ENCODE measurements at regions not wholly inside any gene's neighbourhood (a gene's known extent, or its start where the extent isn't known, plus 50 kb on each side); places are given as distances from the start of the nearest gene placed in this dataset.
"Not testable (repeated sequence)": the region's sequence is repeated elsewhere in the genome, so short reads cannot be mapped to it uniquely, and the experiment has no call there.

DNA sequence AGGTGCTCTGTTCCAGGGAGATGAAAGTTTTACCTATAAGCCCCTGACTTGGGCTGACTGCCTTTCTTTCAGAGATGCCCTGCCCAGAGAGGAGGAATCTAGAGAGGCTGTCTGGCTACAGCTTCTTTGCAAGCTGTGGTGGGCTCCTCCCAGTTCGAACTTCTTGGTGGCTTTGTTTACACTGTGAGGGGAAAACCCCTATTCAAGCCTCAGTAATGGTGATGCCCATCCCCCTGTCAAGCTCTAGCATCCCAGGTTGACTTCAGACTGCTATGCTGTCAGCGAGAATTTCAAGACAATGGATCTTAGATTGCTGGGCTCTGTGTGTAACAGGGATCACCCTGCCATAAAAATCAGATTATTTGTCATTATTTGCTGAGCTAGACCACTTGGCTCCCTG, 377.6 kb downstream of the FLRT2 start:
- DNase-seq (ENCODE audit: low read depth), result no peak

DNA sequence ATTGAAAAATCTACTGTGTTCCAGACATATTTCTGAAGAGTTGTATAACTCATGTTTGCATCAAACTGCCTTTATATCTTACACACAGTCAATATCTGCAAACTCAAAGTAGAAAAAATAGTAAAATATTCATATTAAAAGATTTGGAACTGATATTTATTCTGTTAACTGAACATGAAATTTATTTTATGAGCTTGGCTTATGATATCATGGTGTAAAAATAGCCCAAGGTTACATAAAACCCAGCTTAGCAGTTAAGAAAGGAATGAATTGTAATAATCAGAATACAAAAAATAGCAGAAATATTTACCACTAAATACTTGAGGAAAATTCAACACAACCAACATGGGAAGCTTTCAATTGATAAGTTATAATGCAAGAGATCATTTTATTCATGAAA, 367.9 kb downstream of the FLRT2 start:
- no peak for DNase-seq (ENCODE audit: low read depth)

DNA sequence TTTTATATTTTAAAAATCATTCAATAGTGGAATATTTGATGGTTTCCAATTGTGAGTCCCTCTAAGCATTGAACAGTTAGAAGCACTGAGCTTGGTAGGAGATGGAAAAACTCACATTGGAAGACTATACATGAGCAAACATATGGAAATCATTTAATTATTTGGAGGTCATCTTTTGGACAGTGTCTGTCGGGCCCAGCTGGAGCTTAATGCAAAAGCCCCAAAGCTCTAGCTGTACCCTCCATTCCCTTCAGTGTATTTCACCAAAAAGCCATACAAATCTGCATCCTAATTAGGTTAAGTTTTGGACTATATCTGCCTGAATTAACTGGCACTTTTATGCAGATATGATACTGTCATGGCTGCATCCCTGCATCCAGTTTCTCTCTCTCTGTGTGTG, 365.7 kb downstream of the FLRT2 start:
- peak; percentile 61 for DNase-seq (ENCODE audit: low read depth)

- DNase-seq (ENCODE audit: low read depth), result no peak
These were observed 362.3 kb downstream of the FLRT2 start for GRCh38 chr14:85892251-85892650.

DNA sequence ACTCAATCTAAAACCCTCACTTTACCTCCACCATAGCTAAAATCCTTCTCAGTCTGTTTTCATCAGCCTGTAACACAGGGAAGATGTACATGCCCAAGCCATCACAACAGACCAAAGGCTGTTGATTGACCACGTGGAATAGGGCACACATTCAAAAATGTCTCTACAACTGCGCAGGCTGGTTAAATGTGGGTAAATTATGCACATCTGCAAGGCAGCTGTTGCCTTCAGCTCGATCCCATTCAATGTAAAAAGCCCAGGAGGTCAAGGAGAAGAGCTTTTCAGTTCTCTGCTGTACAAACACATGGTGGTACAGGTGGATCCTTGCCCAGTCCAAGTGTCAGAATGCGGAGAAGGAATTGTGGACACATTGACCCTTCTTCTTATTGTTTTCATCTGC, 354.0 kb downstream of the FLRT2 start:
- no peak for DNase-seq (ENCODE audit: low read depth)

DNA sequence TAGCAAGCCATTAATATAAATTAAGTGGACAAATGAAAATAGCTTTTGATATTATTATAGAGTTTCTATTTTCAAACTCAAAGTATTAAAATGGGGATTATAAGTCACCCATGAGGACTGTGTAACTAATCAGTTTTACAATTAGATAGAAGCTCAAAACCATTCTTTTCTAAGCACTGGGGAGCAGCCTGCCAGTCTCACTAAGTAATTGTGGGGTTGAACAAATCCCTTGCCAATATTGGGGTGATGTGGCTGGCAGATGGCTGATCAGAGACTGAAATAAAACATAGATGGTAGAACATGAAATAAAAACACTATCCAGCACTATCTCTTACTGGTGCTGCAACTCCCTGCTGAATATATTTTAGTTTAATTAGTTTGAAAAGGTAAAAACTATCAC, 353.2 kb downstream of the FLRT2 start:
- no peak for DNase-seq (ENCODE audit: low read depth)

- no peak for DNase-seq (ENCODE audit: low read depth)
These were observed 352.0 kb downstream of the FLRT2 start for GRCh38 chr14:85881935-85882334.

GRCh38 chr14:85878874-85879273, 348.9 kb downstream of the FLRT2 start:
- DNase-seq (ENCODE audit: low read depth), result no peak

DNA sequence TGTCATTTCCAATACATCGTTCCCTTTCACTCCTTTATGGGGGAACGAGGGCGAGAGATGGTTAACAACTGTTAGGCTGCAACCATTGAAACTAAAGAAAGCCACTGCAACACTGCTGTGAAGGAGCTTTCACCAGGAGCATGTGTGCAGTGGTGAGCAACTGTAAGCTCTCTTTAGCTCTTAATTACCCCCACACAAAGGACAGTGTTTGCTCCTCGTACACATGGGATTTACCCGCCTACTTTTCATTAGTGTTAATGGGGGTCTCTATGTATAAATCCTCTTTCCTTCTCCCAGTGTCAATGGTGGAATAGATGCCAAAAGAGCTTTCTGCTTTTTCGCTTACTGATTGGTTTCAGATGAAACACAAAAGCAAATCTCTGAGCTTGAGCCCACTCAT, 343.1 kb downstream of the FLRT2 start:
- DNase-seq (ENCODE audit: low read depth), result no peak

DNA sequence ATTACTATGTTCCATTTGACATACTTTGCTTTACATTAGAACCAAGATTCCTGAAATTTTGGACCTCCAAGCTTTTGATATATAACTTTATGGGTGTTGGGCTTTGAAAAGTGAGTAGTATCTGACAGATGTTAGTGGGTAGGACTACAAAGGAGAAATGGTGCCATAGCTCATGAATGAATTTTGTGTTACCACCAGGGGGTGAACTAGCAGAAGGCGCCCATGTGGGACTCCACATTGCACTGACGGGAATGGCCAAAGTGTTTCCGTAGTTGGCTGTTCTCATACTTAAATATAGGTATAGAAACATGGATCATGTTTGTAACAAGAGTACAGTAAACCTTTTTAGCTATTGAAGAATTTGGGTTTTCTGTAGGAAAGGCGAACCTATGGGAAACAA, 337.5 kb downstream of the FLRT2 start:
- DNase-seq (ENCODE audit: low read depth), result no peak

DNA sequence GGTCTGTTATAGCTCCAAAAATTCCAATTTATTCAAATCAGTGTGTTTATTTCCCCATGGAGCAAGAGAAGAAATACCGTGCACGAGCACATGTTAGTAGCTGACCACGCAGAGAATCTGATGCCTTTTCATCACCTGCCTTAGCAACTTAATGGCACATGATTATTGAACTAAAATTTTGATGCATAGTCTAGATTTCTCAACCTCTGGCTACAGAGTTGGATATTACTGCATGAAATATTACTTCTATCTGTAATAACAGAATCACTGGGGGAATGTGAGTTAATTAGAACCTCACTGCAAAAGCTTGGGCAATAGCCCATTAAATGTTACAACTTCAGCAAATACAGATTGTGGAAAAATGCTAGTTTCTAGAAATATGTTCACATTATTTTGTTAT, 335.8 kb downstream of the FLRT2 start:
- no peak for DNase-seq (ENCODE audit: low read depth)

DNA sequence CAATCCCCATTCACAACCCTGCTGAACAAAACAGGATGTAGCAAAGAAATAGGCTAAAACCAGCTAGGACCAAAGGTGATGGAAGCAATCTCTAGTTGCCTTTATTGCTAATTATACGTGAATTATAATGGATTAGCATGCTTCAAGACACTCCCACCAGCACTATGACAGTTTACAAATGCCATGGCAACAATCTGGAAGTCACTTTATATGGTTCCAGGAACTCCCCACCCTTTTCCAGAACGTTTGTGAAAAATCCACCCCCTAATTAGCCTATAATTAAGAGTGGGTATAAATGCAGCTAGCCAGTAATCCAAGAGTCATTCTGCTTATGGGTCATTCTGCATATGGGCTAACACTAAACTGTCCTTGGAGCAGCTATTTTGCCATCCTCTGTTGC, 328.7 kb downstream of the FLRT2 start:
- DNase-seq (ENCODE audit: low read depth), result no peak

DNA sequence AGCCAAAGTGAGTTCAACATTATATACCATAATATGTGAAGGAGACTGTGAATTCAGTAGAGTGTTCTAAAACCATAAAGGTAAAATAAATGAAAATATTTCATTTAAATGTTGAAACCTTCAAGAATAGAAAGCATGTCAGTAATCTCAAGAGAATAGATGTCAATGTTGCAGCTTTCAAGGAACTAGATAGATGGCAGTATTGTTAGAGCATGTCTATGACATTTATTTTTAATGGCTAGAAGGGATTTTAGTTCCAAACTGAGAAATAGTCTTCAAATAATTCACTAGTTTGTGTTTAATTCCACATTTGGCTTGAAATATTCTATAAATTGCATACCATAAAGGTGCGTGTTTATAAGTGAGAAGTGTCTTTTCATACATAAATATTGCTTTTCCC, 326.5 kb downstream of the FLRT2 start:
- DNase-seq (ENCODE audit: low read depth), result no peak

DNA sequence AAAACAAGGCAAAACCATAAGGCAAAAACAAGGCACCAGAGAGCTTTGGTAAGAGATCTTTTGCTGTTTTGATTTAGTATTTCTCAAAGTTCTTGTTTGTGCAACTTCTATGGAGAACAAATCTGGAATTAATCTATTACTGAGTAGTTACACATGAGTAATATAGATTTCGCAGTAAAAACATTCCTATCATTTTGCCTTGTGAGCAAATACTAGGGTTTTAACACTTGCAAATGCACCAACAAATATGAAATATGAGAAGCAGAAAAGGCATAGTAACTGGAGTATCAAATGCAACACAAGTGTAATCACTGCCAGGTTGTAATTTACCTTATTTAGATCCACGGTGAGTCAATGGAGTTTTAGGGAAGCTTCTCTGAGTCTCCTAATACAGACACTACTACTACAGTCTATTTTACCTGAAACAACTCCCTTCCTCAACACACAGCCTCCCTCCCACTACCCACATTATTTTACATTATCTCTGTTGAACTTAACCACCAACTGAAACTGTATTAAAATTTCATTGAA, 324.1 kb downstream of the FLRT2 start:
- no peak for DNase-seq (ENCODE audit: low read depth)

DNA sequence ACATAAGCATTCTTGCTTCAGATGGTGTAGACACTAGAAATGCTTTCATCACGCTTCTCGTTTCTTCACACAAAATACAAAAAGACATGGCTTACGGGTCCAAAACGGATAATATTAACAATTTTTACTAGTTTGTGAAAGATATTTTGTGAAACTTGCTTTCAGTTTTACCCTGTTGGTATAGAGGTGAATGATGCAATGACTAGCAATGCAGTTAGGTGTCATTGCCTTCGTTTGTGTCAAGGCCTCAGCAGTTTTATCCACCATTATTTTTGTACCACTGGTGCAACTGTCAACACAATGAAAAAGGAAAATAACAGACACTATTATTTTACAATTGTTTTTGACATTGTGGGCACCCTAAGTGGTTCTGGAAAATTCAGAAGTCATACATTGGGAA, 323.0 kb downstream of the FLRT2 start:
- no peak for DNase-seq (ENCODE audit: low read depth)

- not testable (repeated sequence) for DNase-seq (ENCODE audit: low read depth)
These were observed 322.2 kb downstream of the FLRT2 start for GRCh38 chr14:85852123-85852522.

- not testable (repeated sequence) for DNase-seq (ENCODE audit: low read depth)
These were observed 300.6 kb downstream of the FLRT2 start for GRCh38 chr14:85830549-85830948.

- not testable (repeated sequence) for DNase-seq (ENCODE audit: low read depth)
These were observed 299.7 kb downstream of the FLRT2 start for GRCh38 chr14:85829601-85830000.

GRCh38 chr14:85824526-85824925, 294.6 kb downstream of the FLRT2 start:
- no peak for DNase-seq (ENCODE audit: low read depth)

DNA sequence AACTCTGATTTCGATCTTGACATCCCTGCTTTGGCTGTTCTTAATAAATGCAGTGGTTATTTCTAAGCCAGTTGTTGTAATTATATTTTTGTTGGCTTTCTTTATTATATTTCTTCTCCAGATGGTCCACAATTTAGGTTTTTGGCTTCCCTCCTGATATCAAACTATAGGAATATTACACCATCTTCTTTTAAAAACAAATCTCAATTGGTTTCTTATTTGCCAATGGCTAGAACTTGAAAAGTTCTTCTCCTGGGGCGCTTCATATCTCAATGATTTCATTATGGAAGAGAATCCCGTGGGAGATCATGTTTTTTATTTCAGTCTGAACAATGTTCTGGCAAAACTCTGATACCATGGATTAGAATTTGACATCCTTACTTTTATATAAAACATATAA, 292.3 kb downstream of the FLRT2 start:
- DNase-seq (ENCODE audit: low read depth), result no peak

- no peak for DNase-seq (ENCODE audit: low read depth)
These were observed 287.5 kb downstream of the FLRT2 start for GRCh38 chr14:85817430-85817829.

GRCh38 chr14:85813040-85813439, 283.1 kb downstream of the FLRT2 start:
- DNase-seq (ENCODE audit: low read depth), result no peak

DNA sequence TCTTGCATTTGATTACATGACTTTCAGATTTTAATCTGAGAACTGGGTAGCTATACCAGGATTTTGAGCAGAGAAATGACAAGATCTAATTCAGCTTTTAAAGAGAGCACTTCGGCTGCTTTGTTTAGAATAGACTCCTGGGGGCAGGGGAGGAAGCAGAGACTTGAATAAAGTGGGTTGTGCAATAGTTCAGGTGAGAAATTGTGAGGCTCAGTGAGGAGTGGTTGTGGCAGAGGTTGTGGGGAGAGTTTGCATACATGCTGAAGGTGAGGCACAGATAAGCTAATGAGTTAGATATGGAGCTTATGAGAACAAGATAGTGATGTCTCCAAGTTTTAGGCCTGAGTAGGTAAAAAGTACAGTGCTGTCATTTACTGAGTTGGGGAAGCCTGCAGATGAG, 281.4 kb downstream of the FLRT2 start:
- no peak for DNase-seq (ENCODE audit: low read depth)

- no peak for DNase-seq (ENCODE audit: low read depth)
These were observed 269.7 kb downstream of the FLRT2 start for GRCh38 chr14:85799668-85800067.

GRCh38 chr14:85798856-85799255, 268.9 kb downstream of the FLRT2 start:
- DNase-seq (ENCODE audit: low read depth), result no peak
